Smooth muscle cell (in vitro differentiated cells): ENCODE measurements at regions not wholly inside any gene's neighbourhood (a gene's known extent, or its start where the extent isn't known, plus 50 kb on each side); places are given as distances from the start of the nearest gene placed in this dataset.

Source experiments
- DNase-seq: peaks from one replicate; lab custom pipeline; 2025; ENCODE audit not compliant: unreplicated experiment; lab: John Stamatoyannopoulos, UW
- H2AFZ ChIP-seq: fragments of 200-600 bp; sonication (generic); 2 replicates; pipeline ENCODE4 v1.6.0; 2016; ENCODE audit warnings: antibody characterized with exemption, low read depth, mild to moderate bottlenecking
- H3F3A ChIP-seq: fragments of 200-600 bp; sonication (generic); 2 replicates; pipeline ENCODE4 v1.6.0; 2017; ENCODE audit warnings: antibody characterized with exemption, low read depth
- H3K27ac ChIP-seq: fragments of 200-600 bp; sonication (generic); 2 replicates; pipeline ENCODE4 v1.5.1; 2016; ENCODE audit warnings: low read depth, mild to moderate bottlenecking
- H3K27me3 ChIP-seq: fragments of 200-600 bp; sonication (generic); 2 replicates; pipeline ENCODE4 v1.6.1; 2016; ENCODE audit warnings: low read depth, mild to moderate bottlenecking
- H3K36me3 ChIP-seq: fragments of 200-600 bp; sonication (generic); 2 replicates; pipeline ENCODE4 v1.5.1; 2016; ENCODE audit warnings: low read depth
- H3K4me1 ChIP-seq: fragments of 200-600 bp; sonication (generic); 2 replicates; pipeline ENCODE4 v1.5.1; 2016; ENCODE audit warnings: low read depth
- H3K4me2 ChIP-seq: fragments of 200-600 bp; sonication (generic); 2 replicates; pipeline ENCODE4 v1.6.0; 2016; ENCODE audit warnings: mild to moderate bottlenecking
- H3K4me3 ChIP-seq: fragments of 200-600 bp; sonication (generic); 2 replicates; pipeline ENCODE4 v1.5.1; 2016; ENCODE audit warnings: mild to moderate bottlenecking
- H3K79me2 ChIP-seq: fragments of 200-600 bp; sonication (generic); 2 replicates; pipeline ENCODE4 v1.6.0; 2016; ENCODE audit warnings: low read depth, mild to moderate bottlenecking
- H3K9ac ChIP-seq: fragments of 200-600 bp; sonication (generic); 2 replicates; pipeline ENCODE4 v1.6.0; 2016; ENCODE audit warnings: low read depth
- H3K9me3 ChIP-seq: fragments of 200-600 bp; sonication (generic); replicated peaks from 2 replicates; pipeline ENCODE4 v1.5.1; 2016; ENCODE audit warnings: low read depth
- H4K20me1 ChIP-seq: fragments of 200-600 bp; sonication (generic); 2 replicates; pipeline ENCODE4 v1.6.0; 2016; ENCODE audit warnings: low read depth
- WGBS: methylation state at CpG from one replicate; pipeline ENCODE4 v1.1.7; 2016; ENCODE audit warnings: low lambda C conversion rate; 5-methylcytosine and 5-hydroxymethylcytosine counted together
- TF ChIP-seq, protein P1 (sequence below): fragments of 200-600 bp; sonication (generic); IDR thresholded peaks from 2 replicates; pipeline ENCODE4 v1.5.1; 2017; ENCODE audit warnings: borderline replicate concordance, mild to moderate bottlenecking, antibody characterized with exemption; ENCODE audit not compliant: insufficient read depth, poor library complexity, severe bottlenecking

DNA sequence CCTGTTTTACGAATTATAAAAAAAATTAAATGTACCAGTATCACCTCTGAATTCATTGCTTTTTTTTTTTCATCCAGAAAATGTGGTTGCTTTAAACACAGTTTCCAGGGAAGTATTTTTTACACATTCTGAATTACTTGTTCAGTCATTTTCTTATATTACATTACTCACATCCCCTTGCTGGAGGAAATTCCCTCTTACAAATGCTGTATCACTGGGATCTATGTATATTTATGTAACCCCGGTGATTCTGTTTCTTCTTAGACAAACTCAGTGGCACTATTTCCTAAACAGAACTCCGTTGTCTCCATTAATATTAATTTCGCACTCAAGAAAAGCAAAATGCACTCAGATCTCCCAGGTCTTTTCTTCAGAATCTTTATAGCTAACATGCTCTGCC lies 1078.5 kb upstream of the ZEB2 start:
- H4K20me1 ChIP-seq: no peaks in the 10 kb centered on the region
- H3K9me3 ChIP-seq: no peaks in the 10 kb centered on the region
- WGBS: 73% methylated on average over 4 of the region's 4 CpGs
- no peaks in the 10 kb centered on the region for H3K79me2 ChIP-seq
- H3K4me3 ChIP-seq: no peak overlapping the region
- H3K27me3 ChIP-seq: no peaks in the 10 kb centered on the region
- H3K36me3 ChIP-seq: no peaks in the 10 kb centered on the region
- peak overlapping the region; percentile 56 for H3K9ac ChIP-seq
- H3K27ac ChIP-seq: peak overlapping the region; percentile 88
- H3K4me2 ChIP-seq: peak overlapping the region; percentile 61
- DNase-seq: no peak
- peaks cover 43% of the 10 kb centered on the region for H3K4me1 ChIP-seq
- H3F3A ChIP-seq: peaks cover 44% of the 10 kb centered on the region
- H2AFZ ChIP-seq: peak overlapping the region; percentile 76
- TF ChIP-seq, protein P1, sequence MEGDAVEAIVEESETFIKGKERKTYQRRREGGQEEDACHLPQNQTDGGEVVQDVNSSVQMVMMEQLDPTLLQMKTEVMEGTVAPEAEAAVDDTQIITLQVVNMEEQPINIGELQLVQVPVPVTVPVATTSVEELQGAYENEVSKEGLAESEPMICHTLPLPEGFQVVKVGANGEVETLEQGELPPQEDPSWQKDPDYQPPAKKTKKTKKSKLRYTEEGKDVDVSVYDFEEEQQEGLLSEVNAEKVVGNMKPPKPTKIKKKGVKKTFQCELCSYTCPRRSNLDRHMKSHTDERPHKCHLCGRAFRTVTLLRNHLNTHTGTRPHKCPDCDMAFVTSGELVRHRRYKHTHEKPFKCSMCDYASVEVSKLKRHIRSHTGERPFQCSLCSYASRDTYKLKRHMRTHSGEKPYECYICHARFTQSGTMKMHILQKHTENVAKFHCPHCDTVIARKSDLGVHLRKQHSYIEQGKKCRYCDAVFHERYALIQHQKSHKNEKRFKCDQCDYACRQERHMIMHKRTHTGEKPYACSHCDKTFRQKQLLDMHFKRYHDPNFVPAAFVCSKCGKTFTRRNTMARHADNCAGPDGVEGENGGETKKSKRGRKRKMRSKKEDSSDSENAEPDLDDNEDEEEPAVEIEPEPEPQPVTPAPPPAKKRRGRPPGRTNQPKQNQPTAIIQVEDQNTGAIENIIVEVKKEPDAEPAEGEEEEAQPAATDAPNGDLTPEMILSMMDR: no peak

DNA sequence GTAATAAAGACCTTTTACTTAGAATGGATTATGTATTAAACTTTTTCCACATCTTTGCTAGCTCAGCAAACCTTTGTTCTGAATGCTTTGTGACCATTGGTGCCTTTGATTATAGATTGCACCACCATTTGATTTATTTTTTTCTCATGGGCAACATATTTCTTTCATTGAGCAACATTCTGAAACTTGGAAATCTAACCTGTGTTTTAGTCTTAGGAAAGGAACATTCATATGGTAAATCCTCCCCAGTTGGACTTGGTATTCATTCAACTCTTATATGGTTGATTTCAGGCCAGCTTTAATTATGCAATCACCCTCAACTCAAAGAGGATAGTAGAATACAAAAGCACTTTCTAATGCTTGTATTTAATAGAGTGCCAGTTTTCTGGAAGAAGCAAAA lies 1077.9 kb upstream of the ZEB2 start:
- Histone ChIP-seq H3K9ac (peak overlapping the region; percentile 37), H3K4me1 (peaks cover 48% of the 10 kb centered on the region), H3K27me3 (no peaks in the 10 kb centered on the region), H3K4me3 (no peak overlapping the region), H3F3A (peaks cover 50% of the 10 kb centered on the region), H3K79me2 (no peaks in the 10 kb centered on the region), H4K20me1 (no peaks in the 10 kb centered on the region), H2AFZ (no peak overlapping the region), H3K27ac (peak overlapping the region; percentile 88), H3K4me2 (peak overlapping the region; percentile 61), H3K9me3 (no peaks in the 10 kb centered on the region), H3K36me3 (no peaks in the 10 kb centered on the region)
- TF ChIP-seq, protein P1: no peak
- no peak for DNase-seq

DNA sequence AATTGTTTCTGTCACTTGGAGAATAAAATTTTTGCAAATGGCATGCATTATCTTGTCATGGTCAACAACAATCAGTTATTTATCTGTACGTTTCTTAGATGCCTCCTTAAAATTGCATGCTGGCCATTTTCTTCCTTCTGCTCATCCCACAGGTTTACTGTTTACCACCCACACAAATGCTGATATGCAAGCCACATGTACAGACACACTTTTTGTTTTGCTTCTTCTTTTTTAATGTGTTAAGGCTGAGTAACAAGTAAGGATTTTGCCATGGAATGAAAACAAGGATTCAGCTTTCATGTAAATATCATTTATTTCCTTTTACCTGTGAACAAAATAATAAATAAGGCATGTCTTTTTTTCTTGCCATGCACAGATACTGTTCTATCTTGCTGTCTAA lies 1077.1 kb upstream of the ZEB2 start:
- DNase-seq: no peak
- TF ChIP-seq, protein P1: no peak
- no peaks in the 10 kb centered on the region for H3K79me2 ChIP-seq
- WGBS: 10% methylated on average over 1 of the region's 1 CpG
- peaks cover 55% of the 10 kb centered on the region for H3F3A ChIP-seq
- no peak overlapping the region for H2AFZ ChIP-seq
- H3K9me3 ChIP-seq: no peaks in the 10 kb centered on the region
- H3K9ac ChIP-seq: peak overlapping the region; percentile 37
- H3K27me3 ChIP-seq: no peaks in the 10 kb centered on the region
- H3K4me3 ChIP-seq: no peak overlapping the region
- no peaks in the 10 kb centered on the region for H4K20me1 ChIP-seq
- H3K4me2 ChIP-seq: peak overlapping the region; percentile 61
- H3K36me3 ChIP-seq: no peaks in the 10 kb centered on the region
- H3K27ac ChIP-seq: peak overlapping the region; percentile 88
- peaks cover 56% of the 10 kb centered on the region for H3K4me1 ChIP-seq

DNA sequence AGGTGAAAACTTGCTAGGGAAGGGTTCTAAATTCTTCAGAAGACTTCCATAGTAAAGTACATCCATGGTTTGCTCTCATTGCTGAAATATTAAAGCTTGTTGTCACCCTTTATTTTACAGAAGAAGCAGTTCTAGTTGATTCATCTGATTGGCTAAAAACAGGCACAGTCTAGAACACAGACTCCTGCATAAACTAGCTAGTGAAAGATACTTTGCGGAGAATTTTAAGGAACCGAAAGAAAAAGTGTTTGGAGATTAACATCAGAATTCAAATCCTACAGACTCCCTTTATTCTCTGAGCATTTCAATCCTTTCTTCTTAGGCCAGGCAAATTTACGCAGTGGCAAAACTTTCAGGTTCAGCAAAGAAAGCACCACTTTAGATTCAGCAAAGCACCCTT lies 1076.5 kb upstream of the ZEB2 start:
- DNase-seq: no peak
- H3K4me3 ChIP-seq: no peak overlapping the region
- peak overlapping the region; percentile 61 for H3K4me2 ChIP-seq
- no peaks in the 10 kb centered on the region for H3K9me3 ChIP-seq
- WGBS: 82% methylated on average over 3 of the region's 3 CpGs
- peaks cover 55% of the 10 kb centered on the region for H3F3A ChIP-seq
- H3K36me3 ChIP-seq: no peaks in the 10 kb centered on the region
- H3K27me3 ChIP-seq: no peaks in the 10 kb centered on the region
- H3K4me1 ChIP-seq: peaks cover 61% of the 10 kb centered on the region
- H4K20me1 ChIP-seq: no peaks in the 10 kb centered on the region
- H3K27ac ChIP-seq: peak overlapping the region; percentile 88
- TF ChIP-seq, protein P1: no peak
- H3K79me2 ChIP-seq: no peaks in the 10 kb centered on the region
- H3K9ac ChIP-seq: no peak overlapping the region
- peak overlapping the region; percentile 48 for H2AFZ ChIP-seq
